ENCODE measurements at regions not wholly inside any gene's neighbourhood (a gene's known extent, or its start where the extent isn't known, plus 50 kb on each side); places are given as distances from the start of the nearest gene placed in this dataset.

GRCh38 chr13:89541091-89542030 is 1806.1 kb upstream of the MIR17HG start:
- FAIRE-seq (no peak), DNase-seq (ENCODE audit: extremely low read depth in 1 of 4, low spot score in 3 of 4) (no peak), ATAC-seq (no peak)
- BruUV-seq (replicated peaks) = no TSS peak
- no peaks in the 10 kb centered on the region for H3K9me3 ChIP-seq (replicated peaks; ENCODE audit: control insufficient read depth, insufficient read depth, low read depth, low read length)
- no peaks in the 10 kb centered on the region for H4K20me1 ChIP-seq (replicated peaks; ENCODE audit: control insufficient read depth, insufficient read depth, low read length)
- H3K27ac ChIP-seq (ENCODE audit: extremely low read depth, low read depth, low read length) = no peak overlapping the region
- H3K36me3 ChIP-seq (ENCODE audit: control insufficient read depth, insufficient read depth, low read length) = no peaks in the 10 kb centered on the region
- WGBS (ENCODE audit: insufficient coverage, low coverage, missing lambda C conversion rate) = 0% methylated on average over 4 of the region's 6 CpGs
- H2AFZ ChIP-seq (ENCODE audit: low read depth, low read length) = no peak overlapping the region
- no peak overlapping the region for H3K9ac ChIP-seq (ENCODE audit: insufficient read depth in 1 of 2, low read depth in 2 of 2, low read length in 2 of 2)
- no peak overlapping the region for H3K4me2 ChIP-seq (ENCODE audit: insufficient read depth, low read length)
- in situ Hi-C loops (cut with MboI) = no loop called here
- no peaks in the 10 kb centered on the region for H3K9me1 ChIP-seq (ENCODE audit: control insufficient read depth, insufficient read depth, low read length)
- CTCF ChIA-PET (ENCODE audit: low intra/inter-chr PET ratio) = no interaction called here
- H3K27me3 ChIP-seq (ENCODE audit: control insufficient read depth in 2 of 2, insufficient read depth in 2 of 2, low read length in 2 of 2) = no peaks in the 10 kb centered on the region
- intact Hi-C loops (cut with micrococcal nuclease) = no loop called here
- H3K4me1 ChIP-seq (replicated peaks in 1 of 2; ENCODE audit: control insufficient read depth in 2 of 2, insufficient read depth in 2 of 2, low read length in 2 of 2) = no peaks in the 10 kb centered on the region
- POLR2A ChIA-PET = no interaction called here
- no peak overlapping the region for H3K4me3 ChIP-seq
- H3K79me2 ChIP-seq (ENCODE audit: control insufficient read depth, insufficient read depth, low read length) = no peaks in the 10 kb centered on the region
- TF ChIP-seq ZFX (CRISPR knock-in tag; IDR thresholded peaks at IDR 0.05) = no peak
- no peak for TF ChIP-seq RREB1 (CRISPR knock-in tag; IDR thresholded peaks at IDR 0.05)
- TF ChIP-seq CREM (IDR thresholded peaks at IDR 0.05; ENCODE audit: low read depth) = no peak
- no peak for TF ChIP-seq CHD7 (IDR thresholded peaks at IDR 0.05; ENCODE audit: low read depth, low read length)

Data from K562 (cell line).